OCI-LY1 (cell line): ENCODE measurements at regions not wholly inside any gene's neighbourhood (a gene's known extent, or its start where the extent isn't known, plus 50 kb on each side); places are given as distances from the start of the nearest gene placed in this dataset.

Source experiments
- H2AFZ ChIP-seq: fragments of 200-600 bp; sonication (generic), shearing (Covaris generic); 2 replicates; pipeline ENCODE4 v1.6.0; 2014; ENCODE audit warnings: antibody characterized with exemption, mild to moderate bottlenecking, low read length
- H3F3A ChIP-seq: fragments of 200-600 bp; sonication (generic), shearing (Covaris generic); 2 replicates; pipeline ENCODE4 v1.6.0; 2014; ENCODE audit warnings: mild to moderate bottlenecking, antibody characterized with exemption, low read length, moderate library complexity; ENCODE audit not compliant: insufficient read depth
- H3K27ac ChIP-seq: fragments of 200-600 bp; sonication (generic); 2 replicates; pipeline ENCODE4 v1.5.1; 2014; ENCODE audit warnings: low read length, mixed run types, mild to moderate bottlenecking, low read depth; ENCODE audit not compliant: poor library complexity, severe bottlenecking
- H3K27me3 ChIP-seq: fragments of 200-600 bp; sonication (generic); 2 replicates; pipeline ENCODE4 v1.6.0; 2014; ENCODE audit warnings: antibody characterized with exemption, mild to moderate bottlenecking, low read length, moderate library complexity; ENCODE audit not compliant: insufficient read depth
- H3K36me3 ChIP-seq: fragments of 200-600 bp; sonication (generic); 2 replicates; pipeline ENCODE4 v1.6.1; 2014; ENCODE audit warnings: mild to moderate bottlenecking, antibody characterized with exemption, low read length, moderate library complexity, mixed read lengths; ENCODE audit not compliant: insufficient read depth
- H3K4me1 ChIP-seq: fragments of 200-600 bp; sonication (generic); 2 replicates; pipeline ENCODE4 v1.5.1; 2014; ENCODE audit warnings: mild to moderate bottlenecking, low read length, moderate library complexity; ENCODE audit not compliant: insufficient read depth, severe bottlenecking
- H3K4me2 ChIP-seq: fragments of 200-600 bp; sonication (generic), shearing (Covaris generic); 2 replicates; pipeline ENCODE4 v1.6.1; 2014; ENCODE audit warnings: low read length
- H3K4me3 ChIP-seq: fragments of 200-600 bp; sonication (generic); 2 replicates; pipeline ENCODE4 v1.5.1; 2014; ENCODE audit warnings: low read length, low read depth, mild to moderate bottlenecking, mixed read lengths; ENCODE audit not compliant: poor library complexity, severe bottlenecking
- H3K79me2 ChIP-seq: fragments of 200-600 bp; shearing (Covaris generic); 2 replicates; pipeline ENCODE4 v1.6.1; 2016; ENCODE audit warnings: mixed run types, low read length, mixed read lengths; ENCODE audit not compliant: insufficient read depth
- H3K9ac ChIP-seq: fragments of 200-600 bp; sonication (generic), shearing (Covaris generic); 2 replicates; pipeline ENCODE4 v1.6.1; 2014; ENCODE audit warnings: mild to moderate bottlenecking, low read length, mixed read lengths
- H3K9me2 ChIP-seq: fragments of 200-600 bp; sonication (generic), shearing (Covaris generic); 2 replicates; pipeline ENCODE4 v1.6.1; 2014; ENCODE audit warnings: low read depth, mild to moderate bottlenecking, low read length, mixed read lengths
- H3K9me3 ChIP-seq: fragments of 200-600 bp; shearing (Covaris generic); 2 replicates; pipeline ENCODE4 v1.6.1; 2014; ENCODE audit warnings: low read length, mixed read lengths
- H4K20me1 ChIP-seq: fragments of 200-600 bp; sonication (generic), shearing (Covaris generic); 2 replicates; pipeline ENCODE4 v1.6.0; 2016; ENCODE audit warnings: mild to moderate bottlenecking, low read length; ENCODE audit not compliant: insufficient read depth
- EZH2 ChIP-seq: fragments of 200-600 bp; sonication (generic), shearing (Covaris generic); IDR thresholded peaks from 2 replicates; pipeline ENCODE4 v1.8.0; 2017; ENCODE audit warnings: borderline replicate concordance, mixed run types, mild to moderate bottlenecking, antibody characterized with exemption, low read length, moderate library complexity, mixed read lengths
- TF ChIP-seq, protein P1 (sequence below): fragments of 200-600 bp; sonication (generic), shearing (Covaris generic); IDR thresholded peaks from 2 replicates; pipeline ENCODE4 v1.5.1; 2017; ENCODE audit warnings: mild to moderate bottlenecking, antibody characterized with exemption, low read length, moderate library complexity, mixed read lengths

DNA sequence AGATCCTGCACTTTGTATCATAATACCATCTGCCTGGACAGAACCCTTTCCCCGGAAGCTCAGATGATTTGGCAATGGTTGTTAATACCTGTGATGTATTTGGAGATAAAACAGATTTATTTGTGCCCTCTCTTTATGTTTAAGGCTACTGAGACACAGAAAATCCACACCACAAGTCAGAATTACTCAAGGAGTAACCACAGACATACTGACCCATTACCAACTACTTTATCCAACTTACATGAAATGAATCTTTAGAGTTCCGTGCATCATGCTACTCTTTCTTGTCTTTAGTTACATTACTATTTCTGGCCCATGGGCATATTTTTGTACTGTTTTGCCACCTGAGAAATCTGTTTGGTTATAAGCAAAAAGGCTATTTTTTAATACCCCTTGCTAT, 384.0 kb downstream of the STK39 start:
- no peaks in the 10 kb centered on the region for H3K9me2 ChIP-seq
- no peaks in the 10 kb centered on the region for H3K4me1 ChIP-seq
- H3K9ac ChIP-seq: no peak overlapping the region
- no peak overlapping the region for H2AFZ ChIP-seq
- no peaks in the 10 kb centered on the region for H4K20me1 ChIP-seq
- TF ChIP-seq, protein P1, sequence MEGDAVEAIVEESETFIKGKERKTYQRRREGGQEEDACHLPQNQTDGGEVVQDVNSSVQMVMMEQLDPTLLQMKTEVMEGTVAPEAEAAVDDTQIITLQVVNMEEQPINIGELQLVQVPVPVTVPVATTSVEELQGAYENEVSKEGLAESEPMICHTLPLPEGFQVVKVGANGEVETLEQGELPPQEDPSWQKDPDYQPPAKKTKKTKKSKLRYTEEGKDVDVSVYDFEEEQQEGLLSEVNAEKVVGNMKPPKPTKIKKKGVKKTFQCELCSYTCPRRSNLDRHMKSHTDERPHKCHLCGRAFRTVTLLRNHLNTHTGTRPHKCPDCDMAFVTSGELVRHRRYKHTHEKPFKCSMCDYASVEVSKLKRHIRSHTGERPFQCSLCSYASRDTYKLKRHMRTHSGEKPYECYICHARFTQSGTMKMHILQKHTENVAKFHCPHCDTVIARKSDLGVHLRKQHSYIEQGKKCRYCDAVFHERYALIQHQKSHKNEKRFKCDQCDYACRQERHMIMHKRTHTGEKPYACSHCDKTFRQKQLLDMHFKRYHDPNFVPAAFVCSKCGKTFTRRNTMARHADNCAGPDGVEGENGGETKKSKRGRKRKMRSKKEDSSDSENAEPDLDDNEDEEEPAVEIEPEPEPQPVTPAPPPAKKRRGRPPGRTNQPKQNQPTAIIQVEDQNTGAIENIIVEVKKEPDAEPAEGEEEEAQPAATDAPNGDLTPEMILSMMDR: no peak
- no peak for TF ChIP-seq EZH2
- H3K27ac ChIP-seq: no peak overlapping the region
- H3K79me2 ChIP-seq: no peaks in the 10 kb centered on the region
- no peaks in the 10 kb centered on the region for H3K27me3 ChIP-seq
- H3K4me3 ChIP-seq: no peak overlapping the region
- no peaks in the 10 kb centered on the region for H3F3A ChIP-seq
- no peaks in the 10 kb centered on the region for H3K36me3 ChIP-seq
- no peak overlapping the region for H3K4me2 ChIP-seq
- no peaks in the 10 kb centered on the region for H3K9me3 ChIP-seq

DNA sequence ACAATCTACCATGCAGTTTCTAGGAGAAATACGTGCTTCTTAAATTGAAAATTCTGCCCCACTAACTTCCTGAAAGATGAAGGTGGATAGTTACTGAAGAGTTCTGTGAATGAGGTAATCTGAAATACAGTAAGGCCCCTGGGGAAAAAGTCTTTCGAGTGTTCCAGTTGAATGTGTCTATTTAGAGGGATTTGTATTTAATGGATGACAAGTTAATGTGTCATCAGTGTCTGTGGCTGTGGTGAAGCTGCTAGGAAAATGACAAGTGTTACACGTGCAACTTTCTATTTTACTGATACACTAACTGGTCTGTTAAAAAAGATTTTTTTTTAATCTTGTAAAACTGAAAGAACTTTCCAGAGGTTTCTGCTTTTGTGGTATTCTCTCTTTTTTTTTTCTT, 384.6 kb downstream of the STK39 start:
- H3K27me3 ChIP-seq: no peaks in the 10 kb centered on the region
- no peaks in the 10 kb centered on the region for H3K4me1 ChIP-seq
- no peak for TF ChIP-seq EZH2
- TF ChIP-seq, protein P1: no peak
- no peaks in the 10 kb centered on the region for H3K9me2 ChIP-seq
- no peaks in the 10 kb centered on the region for H3K9me3 ChIP-seq
- no peak overlapping the region for H2AFZ ChIP-seq
- no peaks in the 10 kb centered on the region for H3K79me2 ChIP-seq
- H3K4me2 ChIP-seq: no peak overlapping the region
- no peak overlapping the region for H3K4me3 ChIP-seq
- H4K20me1 ChIP-seq: no peaks in the 10 kb centered on the region
- H3F3A ChIP-seq: no peaks in the 10 kb centered on the region
- H3K36me3 ChIP-seq: no peaks in the 10 kb centered on the region
- H3K27ac ChIP-seq: no peak overlapping the region
- no peak overlapping the region for H3K9ac ChIP-seq

DNA sequence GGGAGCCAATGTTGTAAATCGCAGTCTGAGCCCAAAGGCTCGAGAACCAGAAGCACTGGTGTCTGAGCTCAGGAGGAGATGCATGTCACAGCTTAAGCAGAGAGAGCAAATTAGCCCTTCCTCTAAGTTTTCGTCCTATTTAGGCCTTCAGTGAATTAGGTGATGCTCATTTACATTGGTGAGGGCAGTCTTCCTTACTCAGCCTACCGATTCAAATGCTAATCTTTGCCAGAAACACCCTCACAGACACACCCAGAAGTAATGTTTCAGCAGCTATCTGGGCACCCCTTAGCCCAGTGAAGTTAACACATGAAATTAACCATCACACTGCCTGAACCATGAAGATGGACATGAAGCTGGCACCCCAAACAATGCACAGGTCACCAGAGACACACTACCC, 385.1 kb downstream of the STK39 start:
- no peaks in the 10 kb centered on the region for H3K9me2 ChIP-seq
- H3F3A ChIP-seq: no peaks in the 10 kb centered on the region
- H3K27me3 ChIP-seq: no peaks in the 10 kb centered on the region
- H3K79me2 ChIP-seq: no peaks in the 10 kb centered on the region
- no peak overlapping the region for H3K27ac ChIP-seq
- no peaks in the 10 kb centered on the region for H3K4me1 ChIP-seq
- H2AFZ ChIP-seq: no peak overlapping the region
- no peak overlapping the region for H3K4me3 ChIP-seq
- TF ChIP-seq, protein P1: no peak
- TF ChIP-seq EZH2: no peak
- no peak overlapping the region for H3K4me2 ChIP-seq
- no peaks in the 10 kb centered on the region for H3K36me3 ChIP-seq
- no peak overlapping the region for H3K9ac ChIP-seq
- H3K9me3 ChIP-seq: no peaks in the 10 kb centered on the region
- no peaks in the 10 kb centered on the region for H4K20me1 ChIP-seq
